ENCODE measurements at regions not wholly inside any gene's neighbourhood (a gene's known extent, or its start where the extent isn't known, plus 50 kb on each side); places are given as distances from the start of the nearest gene placed in this dataset.

- TF ChIP-seq TCF7 (IDR thresholded peaks at IDR 0.05; ENCODE audit: borderline replicate concordance) (no peak), MXI1 (IDR thresholded peaks at IDR 0.05; ENCODE audit: low read depth, low read length) (no peak), EZH2 (IDR thresholded peaks at IDR 0.05; ENCODE audit: borderline replicate concordance, control insufficient read depth, low read depth, low read length) (no peak), YY1 (IDR thresholded peaks at IDR 0.05; ENCODE audit: low read depth, low read length) (no peak), RAD21 (IDR thresholded peaks at IDR 0.05; ENCODE audit: insufficient read depth, low read depth, low read length) (no peak), HCFC1 (IDR thresholded peaks at IDR 0.05; ENCODE audit: low read length) (no peak)
These were observed 638.6 kb downstream of the SEMA5A start for GRCh38 chr5:8907168-8907868.

Measured in GM12878 (cell line).